ENCODE measurements at regions not wholly inside any gene's neighbourhood (a gene's known extent, or its start where the extent isn't known, plus 50 kb on each side); places are given as distances from the start of the nearest gene placed in this dataset.
"Not testable (repeated sequence)": the region's sequence is repeated elsewhere in the genome, so short reads cannot be mapped to it uniquely, and the experiment has no call there.

- DNase-seq (no peak), ATAC-seq (ENCODE audit: low FRiP score) (no peak)
- Histone ChIP-seq H3K36me3 (ENCODE audit: control insufficient read depth in 1 of 2, insufficient read depth in 2 of 2, low read length in 1 of 2) (no peaks in the 10 kb centered on the region), H3K4me1 (ENCODE audit: control insufficient read depth in 1 of 2, insufficient read depth in 2 of 2, low read length in 2 of 2) (no peaks in the 10 kb centered on the region), H3K27ac (ENCODE audit: low read depth in 1 of 2, low read length in 2 of 2) (no peak overlapping the region), H3K4me3 (ENCODE audit: low read length in 2 of 2) (no peak overlapping the region), H3K27me3 (ENCODE audit: control insufficient read depth in 1 of 2, insufficient read depth in 2 of 2, low read length in 1 of 2) (no peaks in the 10 kb centered on the region), H3K9me3 (ENCODE audit: control insufficient read depth, low read length) (no peaks in the 10 kb centered on the region)
- 44 to 50% methylated on average over 5 of the region's 5 CpGs for WGBS, 2 donors
- intact Hi-C loops (cut with DNase I): no loop called here
Measured at GRCh38 chr1:106325600-106325999, 730.9 kb upstream of the PRMT6 start.

GRCh38 chr1:106344494-106344893 lies 712.0 kb upstream of the PRMT6 start:
- WGBS, 2 donors: 50 to 59% methylated on average over 4 of the region's 4 CpGs
- DNase-seq (no peak), ATAC-seq (ENCODE audit: low FRiP score) (no peak)
- Histone ChIP-seq H3K27ac (ENCODE audit: low read depth in 1 of 2, low read length in 2 of 2) (no peak overlapping the region), H3K9me3 (ENCODE audit: control insufficient read depth, low read length) (no peaks in the 10 kb centered on the region), H3K4me1 (ENCODE audit: control insufficient read depth in 1 of 2, insufficient read depth in 2 of 2, low read length in 2 of 2) (no peaks in the 10 kb centered on the region), H3K27me3 (ENCODE audit: control insufficient read depth in 1 of 2, insufficient read depth in 2 of 2, low read length in 1 of 2) (no peaks in the 10 kb centered on the region), H3K36me3 (ENCODE audit: control insufficient read depth in 1 of 2, insufficient read depth in 2 of 2, low read length in 1 of 2) (no peaks in the 10 kb centered on the region), H3K4me3 (ENCODE audit: low read length in 2 of 2) (no peak overlapping the region)
- intact Hi-C loops (cut with DNase I): no loop called here

GRCh38 chr1:106360252-106360651 lies 696.2 kb upstream of the PRMT6 start:
- DNase-seq (no peak), ATAC-seq (ENCODE audit: low FRiP score) (no peak)
- Histone ChIP-seq H3K9me3 (ENCODE audit: control insufficient read depth, low read length) (peaks cover 3% of the 10 kb centered on the region), H3K4me3 (ENCODE audit: low read length in 2 of 2) (no peak overlapping the region), H3K27ac (ENCODE audit: low read depth in 1 of 2, low read length in 2 of 2) (no peak overlapping the region), H3K4me1 (ENCODE audit: control insufficient read depth in 1 of 2, insufficient read depth in 2 of 2, low read length in 2 of 2) (no peaks in the 10 kb centered on the region), H3K36me3 (ENCODE audit: control insufficient read depth in 1 of 2, insufficient read depth in 2 of 2, low read length in 1 of 2) (no peaks in the 10 kb centered on the region), H3K27me3 (ENCODE audit: control insufficient read depth in 1 of 2, insufficient read depth in 2 of 2, low read length in 1 of 2) (no peaks in the 10 kb centered on the region)
- intact Hi-C loops (cut with DNase I): no loop called here
- 81 to 86% methylated on average over 2 of the region's 2 CpGs for WGBS, 2 donors

GRCh38 chr1:106366627-106367319 lies 689.7 kb upstream of the PRMT6 start:
- no peak overlapping the region for H3K4me3 ChIP-seq (ENCODE audit: low read length in 2 of 2)
- ATAC-seq (ENCODE audit: low FRiP score) (no peak), DNase-seq (no peak)
- 58 to 63% methylated on average over 4 of the region's 4 CpGs for WGBS, 2 donors
- intact Hi-C loops (cut with DNase I): no loop called here
- H3K27ac ChIP-seq (ENCODE audit: low read depth in 1 of 2, low read length in 2 of 2): no peak overlapping the region
- H3K27me3 ChIP-seq (ENCODE audit: control insufficient read depth in 1 of 2, insufficient read depth in 2 of 2, low read length in 1 of 2): no peaks in the 10 kb centered on the region
- no peaks in the 10 kb centered on the region for H3K9me3 ChIP-seq (ENCODE audit: control insufficient read depth, low read length)
- H3K36me3 ChIP-seq (ENCODE audit: control insufficient read depth in 1 of 2, insufficient read depth in 2 of 2, low read length in 1 of 2): no peaks in the 10 kb centered on the region
- no peaks in the 10 kb centered on the region for H3K4me1 ChIP-seq (ENCODE audit: control insufficient read depth in 1 of 2, insufficient read depth in 2 of 2, low read length in 2 of 2)

GRCh38 chr1:106378261-106378660 lies 678.2 kb upstream of the PRMT6 start:
- Histone ChIP-seq H3K27me3 (ENCODE audit: control insufficient read depth in 1 of 2, insufficient read depth in 2 of 2, low read length in 1 of 2) (no peaks in the 10 kb centered on the region), H3K9me3 (ENCODE audit: control insufficient read depth, low read length) (no peaks in the 10 kb centered on the region), H3K4me1 (ENCODE audit: control insufficient read depth in 1 of 2, insufficient read depth in 2 of 2, low read length in 2 of 2) (no peaks in the 10 kb centered on the region), H3K27ac (ENCODE audit: low read depth in 1 of 2, low read length in 2 of 2) (no peak overlapping the region), H3K36me3 (ENCODE audit: control insufficient read depth in 1 of 2, insufficient read depth in 2 of 2, low read length in 1 of 2) (no peaks in the 10 kb centered on the region), H3K4me3 (ENCODE audit: low read length in 2 of 2) (no peak overlapping the region)
- DNase-seq (no peak), ATAC-seq (ENCODE audit: low FRiP score) (no peak)
- intact Hi-C loops (cut with DNase I): no loop called here

GRCh38 chr1:106380772-106381171 lies 675.7 kb upstream of the PRMT6 start:
- Histone ChIP-seq H3K36me3 (ENCODE audit: control insufficient read depth in 1 of 2, insufficient read depth in 2 of 2, low read length in 1 of 2) (no peaks in the 10 kb centered on the region), H3K4me3 (ENCODE audit: low read length in 2 of 2) (no peak overlapping the region), H3K27ac (ENCODE audit: low read depth in 1 of 2, low read length in 2 of 2) (no peak overlapping the region), H3K9me3 (ENCODE audit: control insufficient read depth, low read length) (no peaks in the 10 kb centered on the region), H3K27me3 (ENCODE audit: control insufficient read depth in 1 of 2, insufficient read depth in 2 of 2, low read length in 1 of 2) (no peaks in the 10 kb centered on the region), H3K4me1 (ENCODE audit: control insufficient read depth in 1 of 2, insufficient read depth in 2 of 2, low read length in 2 of 2) (no peaks in the 10 kb centered on the region)
- DNase-seq (no peak), ATAC-seq (ENCODE audit: low FRiP score) (no peak)
- intact Hi-C loops (cut with DNase I): no loop called here
- WGBS, 2 donors: 50 to 61% methylated on average over 1 of the region's 1 CpG

GRCh38 chr1:106389160-106389559 lies 667.3 kb upstream of the PRMT6 start:
- H3K4me1 ChIP-seq (ENCODE audit: control insufficient read depth in 1 of 2, insufficient read depth in 2 of 2, low read length in 2 of 2); ATAC-seq (ENCODE audit: low FRiP score); H3K36me3 ChIP-seq (ENCODE audit: control insufficient read depth in 1 of 2, insufficient read depth in 2 of 2, low read length in 1 of 2); intact Hi-C loops (cut with DNase I); DNase-seq; H3K4me3 ChIP-seq (ENCODE audit: low read length in 2 of 2); H3K9me3 ChIP-seq (ENCODE audit: control insufficient read depth, low read length); H3K27ac ChIP-seq (ENCODE audit: low read depth in 1 of 2, low read length in 2 of 2); H3K27me3 ChIP-seq (ENCODE audit: control insufficient read depth in 1 of 2, insufficient read depth in 2 of 2, low read length in 1 of 2): not testable (repeated sequence)
- WGBS, 2 donors: 72 to 73% methylated on average over 4 of the region's 4 CpGs

- no peak overlapping the region for H3K27ac ChIP-seq (ENCODE audit: low read depth in 1 of 2, low read length in 2 of 2)
- 78 to 89% methylated on average over 1 of the region's 1 CpG for WGBS, 2 donors
- H3K9me3 ChIP-seq (ENCODE audit: control insufficient read depth, low read length): no peaks in the 10 kb centered on the region
- H3K27me3 ChIP-seq (ENCODE audit: control insufficient read depth in 1 of 2, insufficient read depth in 2 of 2, low read length in 1 of 2): no peaks in the 10 kb centered on the region
- intact Hi-C loops (cut with DNase I): no loop called here
- H3K4me1 ChIP-seq (ENCODE audit: control insufficient read depth in 1 of 2, insufficient read depth in 2 of 2, low read length in 2 of 2): no peaks in the 10 kb centered on the region
- H3K4me3 ChIP-seq (ENCODE audit: low read length in 2 of 2): no peak overlapping the region
- no peaks in the 10 kb centered on the region for H3K36me3 ChIP-seq (ENCODE audit: control insufficient read depth in 1 of 2, insufficient read depth in 2 of 2, low read length in 1 of 2)
- DNase-seq: no peak
- ATAC-seq (ENCODE audit: low FRiP score): no peak
Measured at GRCh38 chr1:106393046-106393445, 663.4 kb upstream of the PRMT6 start.

- H3K27me3 ChIP-seq (ENCODE audit: control insufficient read depth in 1 of 2, insufficient read depth in 2 of 2, low read length in 1 of 2): no peaks in the 10 kb centered on the region
- ATAC-seq (ENCODE audit: low FRiP score): no peak
- H3K9me3 ChIP-seq (ENCODE audit: control insufficient read depth, low read length): no peaks in the 10 kb centered on the region
- H3K36me3 ChIP-seq (ENCODE audit: control insufficient read depth in 1 of 2, insufficient read depth in 2 of 2, low read length in 1 of 2): no peaks in the 10 kb centered on the region
- H3K4me3 ChIP-seq (ENCODE audit: low read length in 2 of 2): no peak overlapping the region
- intact Hi-C loops (cut with DNase I): no loop called here
- DNase-seq: no peak
- no peak overlapping the region for H3K27ac ChIP-seq (ENCODE audit: low read depth in 1 of 2, low read length in 2 of 2)
- no peaks in the 10 kb centered on the region for H3K4me1 ChIP-seq (ENCODE audit: control insufficient read depth in 1 of 2, insufficient read depth in 2 of 2, low read length in 2 of 2)
Measured at GRCh38 chr1:106396020-106396419, 660.5 kb upstream of the PRMT6 start.
